HUES48 (cell line): ENCODE measurements at regions not wholly inside any gene's neighbourhood (a gene's known extent, or its start where the extent isn't known, plus 50 kb on each side); places are given as distances from the start of the nearest gene placed in this dataset.

Experiments used
- H3K27ac ChIP-seq: one replicate; pipeline ENCODE4 v1.7.0; 2013; ENCODE audit warnings: low read depth, low read length, inconsistent platforms
- H3K27me3 ChIP-seq: 2 replicates; pipeline ENCODE4 v1.6.1; 2013; ENCODE audit warnings: mild to moderate bottlenecking, low read length; ENCODE audit not compliant: control insufficient read depth, insufficient read depth
- H3K36me3 ChIP-seq: 2 replicates; pipeline ENCODE4 v1.6.1; 2013; ENCODE audit warnings: low read length; ENCODE audit not compliant: control insufficient read depth, insufficient read depth
- H3K4me1 ChIP-seq: 2 replicates; pipeline ENCODE4 v1.6.1; 2013; ENCODE audit warnings: mild to moderate bottlenecking, low read length; ENCODE audit not compliant: control insufficient read depth, insufficient read depth
- H3K4me3 ChIP-seq: 2 replicates; pipeline ENCODE4 v1.5.1; 2013; ENCODE audit warnings: mild to moderate bottlenecking, low read depth, low read length
- H3K9ac ChIP-seq: 2 replicates; pipeline ENCODE4 v1.6.1; 2013; ENCODE audit warnings: mild to moderate bottlenecking, low read depth, low read length, moderate library complexity
- H3K9me3 ChIP-seq: 2 replicates; pipeline ENCODE4 v1.6.1; 2013; ENCODE audit warnings: low read length; ENCODE audit not compliant: control insufficient read depth, insufficient read depth

DNA sequence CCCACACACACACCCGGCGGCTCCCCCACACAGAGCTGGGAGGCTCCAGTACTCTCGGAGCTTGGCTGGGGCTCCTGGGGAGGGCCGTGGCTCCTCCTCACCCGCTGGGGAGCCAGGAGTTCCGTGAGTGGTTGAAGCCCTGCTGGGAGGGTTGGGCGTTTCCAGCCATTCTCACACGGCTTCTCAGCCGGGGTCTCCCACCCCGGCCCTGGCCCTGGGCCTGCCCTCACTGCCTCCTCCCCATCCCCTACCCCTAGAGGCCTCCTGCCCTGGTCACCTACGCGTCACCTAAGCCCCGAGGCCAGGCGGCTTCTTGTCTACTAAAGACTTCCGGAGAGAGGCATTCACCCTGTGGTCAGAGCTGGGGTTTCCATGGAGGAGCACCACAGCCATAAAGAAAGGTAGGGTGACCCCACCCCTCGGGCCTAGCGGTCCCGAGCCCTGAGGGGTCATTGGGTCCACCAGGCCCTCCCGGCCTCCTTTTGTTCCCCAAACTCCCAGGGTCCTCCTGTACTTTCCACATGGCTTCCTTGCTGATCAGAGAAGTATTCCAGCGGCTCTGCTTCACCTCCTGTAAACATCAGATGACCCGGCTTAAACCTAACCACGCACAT lies 99.3 kb downstream of the TTLL2 start:
- Histone ChIP-seq H3K27me3 (no peaks in the 10 kb centered on the region), H3K27ac (no peak overlapping the region), H3K4me1 (0 out of 2 replicates have a peak, but pooled peaks cover 3% of the 10 kb centered on the region), H3K9ac (no peak overlapping the region), H3K4me3 (no peak overlapping the region), H3K9me3 (no peaks in the 10 kb centered on the region), H3K36me3 (no peaks in the 10 kb centered on the region)

DNA sequence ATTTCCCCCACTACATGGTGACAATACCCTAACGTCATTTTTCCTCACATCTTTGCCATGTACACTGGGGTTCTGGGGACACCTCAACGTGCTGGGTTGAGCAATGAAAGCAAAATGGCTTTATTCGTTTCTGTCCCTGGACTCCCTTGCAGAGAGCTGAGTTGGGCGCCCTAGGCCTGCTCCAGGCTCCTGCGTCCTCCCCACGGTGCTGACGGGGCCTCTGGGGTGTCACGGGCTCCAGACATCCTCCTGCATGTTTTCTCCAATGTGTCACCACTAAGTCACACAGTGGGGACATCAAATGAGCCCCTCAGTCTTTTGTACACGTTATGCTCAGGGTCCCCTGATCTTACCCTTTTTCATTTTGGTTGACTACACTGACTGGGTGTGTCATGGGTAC lies 99.8 kb downstream of the TTLL2 start:
- H3K27ac ChIP-seq, result no peak overlapping the region

DNA sequence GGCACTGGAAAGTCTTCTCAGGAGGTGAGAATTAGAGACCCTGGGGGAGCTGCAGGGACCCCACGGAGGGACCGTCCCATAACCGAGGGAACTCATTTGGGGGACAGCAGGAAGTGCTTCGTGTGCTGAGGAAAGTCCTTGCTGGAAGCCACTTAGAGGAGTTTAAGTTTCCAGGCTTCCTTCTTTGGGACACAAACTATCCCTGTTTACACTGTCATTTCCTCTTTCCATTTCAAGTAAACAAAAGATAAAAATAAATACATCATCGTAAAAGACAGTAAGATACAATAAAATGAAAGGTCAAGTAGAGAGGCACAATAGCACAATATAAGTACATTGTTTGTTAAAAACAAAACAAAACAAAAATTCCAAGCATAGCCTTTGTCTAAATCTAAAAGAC lies 101.2 kb downstream of the TTLL2 start:
- Histone ChIP-seq H3K9me3 (no peaks in the 10 kb centered on the region), H3K4me3 (no peak overlapping the region), H3K27me3 (no peaks in the 10 kb centered on the region), H3K27ac (no peak overlapping the region), H3K9ac (no peak overlapping the region), H3K36me3 (no peaks in the 10 kb centered on the region), H3K4me1 (0 out of 2 replicates have a peak, but pooled peaks cover 1% of the 10 kb centered on the region)

More for the DNA sequence above, 99.8 kb downstream of the TTLL2 start:
- H3K4me1 ChIP-seq, result 0 out of 2 replicates have a peak, but pooled peaks cover 3% of the 10 kb centered on the region
- no peak overlapping the region for H3K9ac ChIP-seq
- no peaks in the 10 kb centered on the region for H3K36me3 ChIP-seq
- H3K9me3 ChIP-seq, result no peaks in the 10 kb centered on the region
- no peaks in the 10 kb centered on the region for H3K27me3 ChIP-seq
- H3K4me3 ChIP-seq, result no peak overlapping the region

DNA sequence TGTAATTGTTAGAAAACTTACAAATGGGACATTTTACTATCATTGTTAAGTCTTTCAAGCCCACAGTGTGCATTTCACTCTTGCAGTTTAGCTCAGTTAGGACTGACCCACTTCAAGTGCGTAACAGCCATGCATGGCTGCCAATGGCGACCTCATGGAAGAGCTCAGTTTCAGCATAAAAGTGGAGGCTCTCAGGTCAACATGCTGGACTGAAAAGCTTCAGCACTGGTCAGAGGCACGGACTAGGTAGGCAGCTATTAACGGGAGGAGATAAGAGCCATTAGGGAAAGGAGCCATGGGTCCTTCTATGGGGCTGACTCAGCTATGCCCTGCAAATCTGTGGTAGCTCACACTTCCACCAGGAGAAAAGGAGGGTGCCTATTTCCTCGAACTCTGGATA lies 101.8 kb downstream of the TTLL2 start:
- Histone ChIP-seq H3K4me3 (no peak overlapping the region), H3K9me3 (no peaks in the 10 kb centered on the region), H3K27me3 (no peaks in the 10 kb centered on the region), H3K9ac (no peak overlapping the region), H3K27ac (no peak overlapping the region), H3K4me1 (no peaks in the 10 kb centered on the region), H3K36me3 (no peaks in the 10 kb centered on the region)

DNA sequence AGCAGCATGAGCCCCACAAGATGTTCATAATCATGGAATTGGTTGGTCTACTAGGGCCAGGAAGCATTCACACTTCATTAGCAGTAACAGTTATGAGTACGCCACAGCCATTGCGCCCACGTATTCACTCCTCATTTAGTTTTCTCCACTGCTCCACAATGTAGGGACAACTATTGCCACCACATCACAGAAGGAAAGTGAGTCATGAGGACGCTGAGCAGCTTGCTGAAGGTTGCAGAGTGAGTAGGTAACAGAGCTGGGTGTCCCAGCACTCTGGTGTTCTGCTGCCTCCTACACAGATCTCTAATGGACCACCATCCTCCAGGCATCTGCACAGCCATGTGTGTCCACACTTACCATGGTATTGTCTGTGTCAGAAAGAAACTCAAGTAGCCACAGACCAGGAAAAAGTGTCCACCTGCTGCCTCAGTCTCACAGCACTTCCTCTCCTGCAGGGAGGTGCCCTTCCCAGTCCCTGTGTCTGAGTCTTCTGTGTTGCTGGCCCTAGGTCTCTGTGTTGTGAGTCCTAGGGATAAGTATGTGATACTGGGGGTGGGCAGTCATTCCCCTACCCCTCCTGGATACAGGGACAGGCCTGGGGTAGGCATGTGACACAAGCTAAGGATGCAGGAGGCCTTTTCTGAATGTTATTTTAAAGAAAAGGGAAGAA lies 103.9 kb downstream of the TTLL2 start:
- H3K9ac ChIP-seq, result no peak overlapping the region
- H3K27me3 ChIP-seq, result no peaks in the 10 kb centered on the region
- no peak overlapping the region for H3K4me3 ChIP-seq
- H3K36me3 ChIP-seq, result no peaks in the 10 kb centered on the region
- no peaks in the 10 kb centered on the region for H3K9me3 ChIP-seq
- no peaks in the 10 kb centered on the region for H3K4me1 ChIP-seq
- H3K27ac ChIP-seq, result no peak overlapping the region

DNA sequence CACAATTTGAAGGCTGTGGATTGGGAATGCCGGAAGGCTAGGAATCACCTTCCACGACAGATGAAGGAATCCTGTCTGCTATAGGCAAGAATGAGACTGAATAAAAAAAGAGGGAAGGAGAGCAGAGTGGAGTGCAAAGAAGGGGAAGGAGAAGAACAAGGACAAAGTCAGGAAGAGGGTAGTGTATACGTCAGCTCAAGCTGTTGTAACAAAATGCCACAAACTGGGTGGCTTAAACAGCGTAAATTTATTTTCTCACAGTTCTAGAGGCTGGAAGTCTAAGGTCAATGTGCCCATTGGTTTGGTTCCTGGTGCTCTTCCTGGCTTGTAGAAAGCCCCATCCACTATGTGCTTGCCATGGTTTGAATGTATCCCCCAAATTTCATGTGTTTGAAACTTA lies 104.5 kb downstream of the TTLL2 start:
- Histone ChIP-seq H3K9me3 (no peaks in the 10 kb centered on the region), H3K9ac (no peak overlapping the region), H3K4me3 (no peak overlapping the region), H3K36me3 (no peaks in the 10 kb centered on the region), H3K27me3 (no peaks in the 10 kb centered on the region), H3K27ac (no peak overlapping the region), H3K4me1 (no peaks in the 10 kb centered on the region)

DNA sequence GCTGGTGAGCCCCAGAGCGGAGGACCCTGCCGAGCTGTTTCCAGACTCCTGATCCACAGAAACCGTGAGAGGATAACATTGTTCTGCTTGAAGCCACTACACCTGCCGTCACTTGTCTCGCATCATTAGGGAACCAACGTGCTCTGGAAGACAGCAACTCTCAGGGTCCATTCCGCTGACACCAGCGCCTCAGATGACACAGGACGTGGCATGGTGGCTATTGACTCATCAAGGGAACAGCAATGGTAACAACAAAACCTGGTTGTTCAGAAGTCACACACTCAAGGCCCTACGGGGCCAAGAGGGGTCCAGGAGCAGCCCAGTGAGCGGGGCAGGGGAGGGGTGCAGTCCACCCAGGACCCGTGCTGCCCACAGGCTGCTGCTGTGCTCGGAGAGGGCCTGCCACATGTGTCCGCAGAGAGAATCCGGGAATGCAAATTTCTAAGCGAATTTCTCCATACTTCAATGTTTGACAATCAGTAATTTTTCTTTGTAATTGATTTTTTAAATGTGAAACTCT lies 110.4 kb downstream of the TTLL2 start:
- H3K4me3 ChIP-seq, result no peak overlapping the region
- H3K36me3 ChIP-seq, result no peaks in the 10 kb centered on the region
- no peak overlapping the region for H3K27ac ChIP-seq
- no peak overlapping the region for H3K9ac ChIP-seq
- H3K4me1 ChIP-seq, result peaks cover 4% of the 10 kb centered on the region; the same call in 1 of the 2 replicates
- no peaks in the 10 kb centered on the region for H3K9me3 ChIP-seq
- H3K27me3 ChIP-seq, result no peaks in the 10 kb centered on the region

DNA sequence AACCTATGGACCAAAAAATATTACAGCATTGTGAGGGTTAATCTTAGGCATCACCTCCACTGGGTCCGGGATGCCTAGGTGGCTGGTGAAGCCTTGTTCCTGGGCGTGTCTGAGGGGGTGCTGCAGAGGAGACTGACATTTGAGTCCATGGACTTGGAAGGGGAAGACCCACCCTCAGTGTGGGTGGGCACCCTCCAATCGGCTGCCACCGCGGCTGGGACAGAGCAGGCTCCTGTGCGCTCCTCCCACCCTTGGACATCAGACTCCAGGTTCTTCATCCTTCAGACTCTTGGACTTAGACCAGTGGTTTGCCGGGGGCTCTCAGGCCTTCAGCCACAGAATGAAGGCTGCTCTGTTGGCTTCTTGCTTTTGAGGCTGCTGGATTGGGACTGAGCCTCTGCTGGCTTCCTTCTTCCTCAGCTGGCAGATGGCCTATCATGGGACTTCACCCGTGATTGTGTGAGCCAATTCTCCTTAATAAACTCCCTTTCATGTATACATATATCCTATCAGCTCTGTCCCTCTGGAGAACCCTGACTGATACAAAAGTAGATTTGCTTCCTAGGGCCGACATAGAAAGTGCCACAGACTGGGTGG lies 113.1 kb downstream of the TTLL2 start:
- no peak overlapping the region for H3K9ac ChIP-seq
- no peaks in the 10 kb centered on the region for H3K36me3 ChIP-seq
- H3K4me1 ChIP-seq, result peaks cover 22% of the 10 kb centered on the region
- no peaks in the 10 kb centered on the region for H3K27me3 ChIP-seq
- no peaks in the 10 kb centered on the region for H3K9me3 ChIP-seq
- H3K27ac ChIP-seq, result no peak overlapping the region
- H3K4me3 ChIP-seq, result no peak overlapping the region

DNA sequence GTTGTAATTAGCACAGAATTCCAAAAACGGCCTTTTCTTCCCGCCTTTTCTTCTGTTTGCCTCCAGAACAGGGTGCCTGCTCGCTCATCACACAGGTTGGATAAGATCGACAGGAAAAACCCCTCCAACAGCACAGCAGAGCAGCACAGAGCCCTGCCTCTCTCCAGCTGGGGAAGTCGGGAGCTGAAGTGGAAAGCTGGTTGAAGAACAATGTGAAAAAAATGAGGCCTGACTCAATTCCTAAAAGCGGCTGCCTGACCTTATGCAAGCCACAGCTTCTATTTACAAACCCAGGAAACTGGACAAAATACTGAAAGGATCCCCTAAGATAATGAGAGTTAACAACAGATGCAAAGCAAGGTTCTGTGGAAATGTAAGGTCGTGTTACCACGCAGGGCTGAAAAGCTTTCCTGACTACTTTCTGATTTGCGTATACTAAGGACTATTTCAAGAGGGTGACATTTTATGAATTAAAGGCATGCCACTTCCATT lies 116.9 kb downstream of the TTLL2 start:
- H3K4me1 ChIP-seq, result peaks cover 50% of the 10 kb centered on the region

DNA sequence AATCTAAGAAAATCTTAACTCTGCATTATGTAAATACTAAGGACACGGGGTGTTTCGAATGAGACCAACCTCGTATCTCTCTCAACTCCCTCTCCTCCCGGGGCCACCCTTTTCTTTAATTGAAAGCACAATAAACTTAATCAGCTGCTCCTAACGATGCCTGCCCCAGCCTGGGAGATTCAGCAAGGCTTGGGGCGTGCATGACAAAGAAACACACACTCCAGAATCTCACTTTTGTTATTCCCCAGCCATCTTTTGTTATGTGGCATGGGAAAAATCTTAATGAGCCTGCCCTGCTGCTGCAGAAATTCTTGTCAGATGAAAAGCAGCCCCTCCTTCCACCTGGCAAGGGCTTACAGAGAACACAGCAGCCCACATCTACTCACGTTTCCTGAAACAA lies 117.4 kb downstream of the TTLL2 start:
- Histone ChIP-seq H3K4me3 (peak overlapping the region; percentile 38), H3K4me1 (peaks cover 50% of the 10 kb centered on the region), H3K9ac (peak overlapping the region; percentile 70), H3K27ac (peak overlapping the region; percentile 100), H3K9me3 (no peaks in the 10 kb centered on the region), H3K36me3 (no peaks in the 10 kb centered on the region), H3K27me3 (no peaks in the 10 kb centered on the region)

More for the DNA sequence above, 116.9 kb downstream of the TTLL2 start:
- no peaks in the 10 kb centered on the region for H3K9me3 ChIP-seq
- no peaks in the 10 kb centered on the region for H3K36me3 ChIP-seq
- peak overlapping the region; percentile 38 for H3K4me3 ChIP-seq
- peak overlapping the region; percentile 70 for H3K9ac ChIP-seq
- H3K27me3 ChIP-seq, result no peaks in the 10 kb centered on the region
- H3K27ac ChIP-seq, result peak overlapping the region; percentile 100
